Activated CD4-positive, alpha-beta T cell treated with anti-CD3 and anti-CD28 coated beads for 48 hours (primary cell): ENCODE measurements at regions not wholly inside any gene's neighbourhood (a gene's known extent, or its start where the extent isn't known, plus 50 kb on each side); places are given as distances from the start of the nearest gene placed in this dataset.
"Not testable (repeated sequence)": the region's sequence is repeated elsewhere in the genome, so short reads cannot be mapped to it uniquely, and the experiment has no call there.

Source experiments
- DNase-seq: peaks from one replicate; pipeline ENCODE4 v3.0.0-alpha.2; 2020

- DNase-seq, result no peak
Observed at GRCh38 chr2:64799592-64800252, 146.0 kb upstream of the SERTAD2 start.

DNA sequence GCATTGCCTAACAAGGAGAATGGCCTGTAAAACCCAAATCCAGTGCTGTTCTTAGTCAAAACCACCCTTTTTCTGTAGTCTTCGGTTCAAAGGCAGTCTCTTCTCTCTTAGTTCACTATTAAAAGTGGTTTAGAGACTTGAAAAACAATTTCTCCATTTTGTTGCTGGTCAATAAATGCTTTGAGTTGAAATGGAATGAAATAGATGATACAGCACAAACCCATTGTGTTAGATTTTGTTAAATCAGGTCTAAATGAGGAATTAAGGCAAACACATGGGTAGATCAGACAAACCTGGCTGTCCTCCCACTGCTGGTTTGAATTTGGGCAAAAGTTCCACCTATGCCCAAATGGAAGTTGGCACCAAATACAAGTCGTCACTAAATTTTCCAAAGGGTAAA is 150.1 kb upstream of the SERTAD2 start:
- no peak for DNase-seq

DNA sequence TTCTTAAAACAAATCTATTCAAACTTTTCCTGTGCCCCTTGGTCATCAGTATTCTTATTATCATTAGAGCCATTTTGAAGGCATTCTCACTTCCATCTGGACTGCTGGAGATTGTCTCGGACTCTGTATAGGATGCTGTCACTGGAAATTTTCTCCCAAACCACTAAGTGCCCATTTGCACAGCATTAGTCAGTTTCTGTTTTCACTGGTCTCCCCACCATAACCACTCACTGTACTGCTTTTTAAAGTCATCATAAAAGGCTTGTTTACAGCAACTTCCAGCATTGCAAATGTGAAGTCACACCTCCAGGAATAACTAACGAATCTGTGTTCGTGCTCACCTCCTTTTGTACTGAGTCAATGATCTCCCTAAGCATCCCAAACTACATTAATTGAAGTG is 150.9 kb upstream of the SERTAD2 start:
- DNase-seq, result no peak

DNA sequence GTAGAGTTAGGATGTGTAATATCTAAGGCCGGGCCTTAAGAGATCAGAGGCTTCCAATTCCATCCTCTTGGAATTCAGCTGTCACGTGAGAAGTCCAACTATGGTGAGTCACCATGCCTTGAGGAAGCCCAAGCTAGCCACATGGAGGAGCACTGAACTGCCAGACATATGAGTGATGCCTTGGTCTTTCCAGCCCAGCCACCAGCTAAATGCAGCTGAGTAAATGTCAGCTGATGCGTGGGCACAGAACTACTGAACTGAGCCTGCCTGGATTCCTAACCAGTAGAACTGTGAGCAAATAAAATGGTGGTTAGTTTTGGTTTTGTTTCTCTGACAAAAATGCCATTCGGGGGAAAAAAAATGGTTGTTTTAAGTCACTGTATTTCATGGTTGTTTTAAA is 153.7 kb upstream of the SERTAD2 start:
- DNase-seq, result peak; percentile 75

- no peak for DNase-seq
Observed at GRCh38 chr2:64808092-64808491, 154.4 kb upstream of the SERTAD2 start.

- DNase-seq, result no peak
Observed at GRCh38 chr2:64808754-64809153, 155.0 kb upstream of the SERTAD2 start.

GRCh38 chr2:64809216-64809615 is 155.5 kb upstream of the SERTAD2 start:
- DNase-seq, result no peak

- DNase-seq, result no peak
Observed at GRCh38 chr2:64812285-64812684, 158.6 kb upstream of the SERTAD2 start.

- no peak for DNase-seq
Observed at GRCh38 chr2:64814007-64814406, 160.3 kb upstream of the SERTAD2 start.

GRCh38 chr2:64816526-64816925 is 162.8 kb upstream of the SERTAD2 start:
- DNase-seq, result not testable (repeated sequence)

- DNase-seq, result no peak
Observed at GRCh38 chr2:64817453-64817852, 163.7 kb upstream of the SERTAD2 start.

GRCh38 chr2:64818664-64819060 is 164.9 kb upstream of the SERTAD2 start:
- DNase-seq, result no peak

GRCh38 chr2:64819361-64819760 is 165.6 kb upstream of the SERTAD2 start:
- DNase-seq, result no peak

- DNase-seq, result peak; percentile 52
Observed at GRCh38 chr2:64819774-64820688, 166.3 kb upstream of the SERTAD2 start.

GRCh38 chr2:64820901-64821300 is 167.2 kb upstream of the SERTAD2 start:
- DNase-seq, result no peak

GRCh38 chr2:64823794-64824193 is 165.4 kb upstream of the SLC1A4 start:
- DNase-seq, result no peak

DNA sequence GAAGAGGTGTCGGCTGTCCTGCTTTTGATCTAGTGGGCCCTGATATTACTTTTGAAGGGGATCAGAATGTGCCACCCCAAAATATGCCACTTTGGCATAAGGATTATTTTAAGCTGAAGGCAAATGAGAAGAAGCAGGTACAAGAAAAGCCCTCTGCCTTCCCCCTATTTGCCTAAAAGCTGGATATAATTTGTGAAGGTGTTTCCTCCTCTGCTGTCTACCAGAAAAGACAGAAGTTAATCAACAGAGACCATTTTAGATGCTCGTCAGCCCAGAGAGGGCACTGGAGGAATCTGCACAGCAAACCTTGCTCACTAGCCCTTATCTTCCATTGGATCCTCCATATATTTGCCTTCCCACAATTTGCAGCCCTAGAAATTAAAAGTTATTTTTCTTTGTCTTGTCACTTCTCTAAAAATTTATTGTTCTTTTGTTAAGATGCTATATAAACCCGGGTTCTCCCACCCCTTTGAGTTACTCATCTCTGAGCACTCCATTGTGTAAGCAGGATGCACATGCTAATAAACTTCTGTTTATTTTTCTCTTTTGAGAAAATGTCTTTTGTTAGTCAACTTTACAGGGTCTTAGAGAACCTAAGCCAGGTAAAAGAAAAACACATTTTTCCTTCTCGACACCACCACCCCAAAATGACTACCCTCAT is 163.2 kb upstream of the SLC1A4 start:
- DNase-seq, result no peak

DNA sequence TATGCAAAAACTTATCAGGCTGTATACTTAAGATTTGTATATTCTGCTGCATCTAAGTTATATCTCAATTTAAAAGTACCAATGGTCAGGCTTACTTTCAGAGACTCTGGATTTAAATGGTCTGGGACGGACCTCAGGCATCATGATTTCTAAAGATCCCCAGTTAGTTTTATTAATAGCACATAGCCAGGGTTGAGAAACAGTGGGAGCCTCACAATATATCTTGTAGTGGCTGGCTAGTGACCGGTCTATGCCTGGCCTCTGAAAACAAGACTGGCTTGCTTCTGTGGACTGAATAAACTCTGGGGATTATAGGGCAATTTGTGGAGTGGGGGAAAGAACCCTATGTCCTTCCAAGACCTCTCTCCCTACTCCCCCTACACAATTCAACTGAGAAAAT is 162.5 kb upstream of the SLC1A4 start:
- DNase-seq, result no peak

DNA sequence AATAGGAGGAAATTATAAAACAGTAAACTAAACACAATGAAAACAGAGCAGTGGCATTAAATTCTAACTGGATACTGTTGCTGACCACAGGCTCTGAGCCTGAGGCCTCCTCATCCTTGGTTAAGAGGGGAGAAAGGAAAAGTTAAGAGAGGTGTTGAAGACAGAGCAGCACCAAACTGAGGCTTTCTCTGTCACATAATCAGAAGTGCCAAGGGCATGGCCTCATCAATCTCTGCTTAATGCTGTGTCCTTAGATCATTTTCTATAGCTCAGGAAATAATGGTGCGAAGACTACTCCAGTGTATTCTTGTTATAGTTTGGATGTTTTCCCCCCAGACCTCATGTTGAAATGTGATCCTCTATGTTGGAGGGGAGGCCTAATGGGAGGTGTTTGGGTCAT is 160.9 kb upstream of the SLC1A4 start:
- no peak for DNase-seq

DNA sequence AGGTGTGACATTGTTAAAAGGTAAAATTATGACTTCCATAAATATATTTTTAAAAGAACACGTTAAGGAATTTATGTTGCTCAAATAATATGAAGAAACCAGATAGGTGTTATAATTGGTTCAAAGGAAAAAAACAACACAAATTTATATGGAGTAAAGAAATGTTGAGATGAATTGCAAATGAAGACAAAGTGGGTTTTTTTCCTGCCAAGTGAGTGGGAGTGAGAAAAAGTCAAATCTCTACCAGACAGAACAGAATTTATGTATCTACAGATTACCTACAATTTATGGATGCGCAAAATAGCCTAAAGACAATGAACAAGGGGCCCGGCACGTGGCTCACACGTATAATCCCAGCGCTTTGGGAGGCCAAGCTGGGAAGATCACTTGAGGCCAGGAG is 159.7 kb upstream of the SLC1A4 start:
- no peak for DNase-seq

- DNase-seq, result peak; percentile 91
Observed at GRCh38 chr2:64831134-64831976, 157.8 kb upstream of the SLC1A4 start.

- no peak for DNase-seq
Observed at GRCh38 chr2:64831977-64832328, 157.2 kb upstream of the SLC1A4 start.

GRCh38 chr2:64832936-64833335 is 156.3 kb upstream of the SLC1A4 start:
- DNase-seq, result no peak
